ENCODE measurements at regions not wholly inside any gene's neighbourhood (a gene's known extent, or its start where the extent isn't known, plus 50 kb on each side); places are given as distances from the start of the nearest gene placed in this dataset.

- H3K9me1 ChIP-seq (ENCODE audit: control insufficient read depth, extremely low read depth, insufficient read depth, low read length): no peaks in the 10 kb centered on the region
- no peaks in the 10 kb centered on the region for H3K27me3 ChIP-seq (ENCODE audit: control insufficient read depth, extremely low read depth, insufficient read depth, low read length)
- peaks cover 17% of the 10 kb centered on the region for H3K4me1 ChIP-seq (ENCODE audit: control insufficient read depth, extremely low read depth, insufficient read depth, low read length)
- H3K9me3 ChIP-seq (ENCODE audit: control insufficient read depth, low read depth, low read length): no peaks in the 10 kb centered on the region
- H2AFZ ChIP-seq (ENCODE audit: control insufficient read depth, low read length): no peak overlapping the region
- H4K20me1 ChIP-seq (ENCODE audit: control insufficient read depth, extremely low read depth, insufficient read depth, low read length): no peaks in the 10 kb centered on the region
- dilution Hi-C loops (cut with MboI; ENCODE audit: extremely low pct_ligation_motif_present, low sequenced_read_pairs): no loop called here
- no peak overlapping the region for H3K9ac ChIP-seq (ENCODE audit: control insufficient read depth, extremely low read depth, insufficient read depth, low read length)
- no peaks in the 10 kb centered on the region for H3K79me2 ChIP-seq (ENCODE audit: control insufficient read depth, insufficient read depth, low read length)
- DNase-seq (ENCODE audit: low read depth, low spot score) (no peak), FAIRE-seq (no peak)
- TF ChIP-seq CTCF (optimal IDR thresholded peaks at IDR 0.05 in 1 of 3, IDR thresholded peaks at IDR 0.05 in 1 of 3, conservative IDR thresholded peaks at IDR 0.05 in 1 of 3; ENCODE audit: extremely low read depth in 1 of 3, insufficient read depth in 2 of 3, low read length in 3 of 3) (no peak), EZH2 (IDR thresholded peaks at IDR 0.05; ENCODE audit: low read length) (no peak)
- H3K4me3 ChIP-seq (ENCODE audit: control insufficient read depth in 2 of 3, extremely low read depth in 1 of 3, insufficient read depth in 2 of 3, low read depth in 1 of 3, low read length in 3 of 3): no peak overlapping the region
- H3K27ac ChIP-seq (ENCODE audit: control insufficient read depth, insufficient read depth, low read length): no peak overlapping the region
- peak overlapping the region; percentile 12 for H3K4me2 ChIP-seq (ENCODE audit: control insufficient read depth, extremely low read depth, insufficient read depth, low read depth, low read length)
- no peaks in the 10 kb centered on the region for H3K36me3 ChIP-seq (ENCODE audit: control insufficient read depth in 2 of 2, extremely low read depth in 1 of 2, insufficient read depth in 2 of 2, low read length in 2 of 2)
These were observed 493.2 kb upstream of the KLF4 start for GRCh38 chr9:107982745-107983144.

DNA sequence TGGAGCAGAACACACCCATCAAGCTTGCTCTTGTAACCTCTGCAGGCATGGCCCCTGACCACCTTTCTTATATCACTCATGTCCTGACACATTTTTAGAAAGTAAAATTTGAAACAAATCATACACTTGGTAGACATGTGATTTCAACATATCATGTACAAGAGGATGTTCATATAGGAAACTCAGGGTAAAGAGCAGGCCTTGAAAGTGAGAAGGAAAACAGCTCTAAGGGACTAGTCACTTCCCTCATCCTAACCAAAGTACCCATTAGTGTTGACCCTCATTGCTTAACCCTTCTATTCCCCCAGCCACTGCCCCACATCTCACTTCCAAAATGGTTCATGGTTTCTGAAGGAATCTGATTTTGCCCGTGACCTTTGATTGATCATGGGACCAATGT, 492.4 kb upstream of the KLF4 start:
- Histone ChIP-seq H3K4me1 (ENCODE audit: control insufficient read depth, extremely low read depth, insufficient read depth, low read length) (peaks cover 17% of the 10 kb centered on the region), H3K27me3 (ENCODE audit: control insufficient read depth, extremely low read depth, insufficient read depth, low read length) (no peaks in the 10 kb centered on the region), H2AFZ (ENCODE audit: control insufficient read depth, low read length) (no peak overlapping the region), H3K9me1 (ENCODE audit: control insufficient read depth, extremely low read depth, insufficient read depth, low read length) (no peaks in the 10 kb centered on the region), H3K79me2 (ENCODE audit: control insufficient read depth, insufficient read depth, low read length) (no peaks in the 10 kb centered on the region), H3K4me3 (ENCODE audit: control insufficient read depth in 2 of 3, extremely low read depth in 1 of 3, insufficient read depth in 2 of 3, low read depth in 1 of 3, low read length in 3 of 3) (no peak overlapping the region), H3K27ac (ENCODE audit: control insufficient read depth, insufficient read depth, low read length) (no peak overlapping the region), H3K4me2 (ENCODE audit: control insufficient read depth, extremely low read depth, insufficient read depth, low read depth, low read length) (no peak overlapping the region), H3K9me3 (ENCODE audit: control insufficient read depth, low read depth, low read length) (no peaks in the 10 kb centered on the region), H3K9ac (ENCODE audit: control insufficient read depth, extremely low read depth, insufficient read depth, low read length) (no peak overlapping the region), H3K36me3 (ENCODE audit: control insufficient read depth in 2 of 2, extremely low read depth in 1 of 2, insufficient read depth in 2 of 2, low read length in 2 of 2) (no peaks in the 10 kb centered on the region), H4K20me1 (ENCODE audit: control insufficient read depth, extremely low read depth, insufficient read depth, low read length) (no peaks in the 10 kb centered on the region)
- dilution Hi-C loops (cut with MboI; ENCODE audit: extremely low pct_ligation_motif_present, low sequenced_read_pairs): no loop called here
- FAIRE-seq: no peak
- no peak for DNase-seq (ENCODE audit: low read depth, low spot score)
- TF ChIP-seq EZH2 (IDR thresholded peaks at IDR 0.05; ENCODE audit: low read length) (no peak), CTCF (optimal IDR thresholded peaks at IDR 0.05 in 1 of 3, IDR thresholded peaks at IDR 0.05 in 1 of 3, conservative IDR thresholded peaks at IDR 0.05 in 1 of 3; ENCODE audit: extremely low read depth in 1 of 3, insufficient read depth in 2 of 3, low read length in 3 of 3) (no peak)

Measured in keratinocyte (primary cell).